H9 (cell line): ENCODE measurements at regions not wholly inside any gene's neighbourhood (a gene's known extent, or its start where the extent isn't known, plus 50 kb on each side); places are given as distances from the start of the nearest gene placed in this dataset.

Experiments used
- DNase-seq: peaks from one replicate; pipeline ENCODE4 v3.0.0-alpha.2; 2017
- H2AFZ ChIP-seq: one replicate; pipeline ENCODE4 v1.6.1; 2013; ENCODE audit warnings: mild to moderate bottlenecking, low read length, control low read depth, moderate library complexity
- H2AK5ac ChIP-seq: 2 replicates; pipeline ENCODE4 v1.6.1; 2013; ENCODE audit warnings: low read length, control low read depth, mixed read lengths; ENCODE audit not compliant: insufficient read length
- H2BK120ac ChIP-seq: one replicate; pipeline ENCODE4 v1.6.1; 2013; ENCODE audit warnings: low read depth, mild to moderate bottlenecking, low read length, control low read depth, inconsistent platforms; ENCODE audit not compliant: poor library complexity, severe bottlenecking
- H2BK12ac ChIP-seq: 2 replicates; pipeline ENCODE4 v1.6.1; 2013; ENCODE audit warnings: low read length, control low read depth, mixed read lengths, low read depth; ENCODE audit not compliant: insufficient read length
- H2BK15ac ChIP-seq: 2 replicates; pipeline ENCODE4 v1.6.1; 2013; ENCODE audit warnings: low read depth, low read length, control low read depth
- H2BK20ac ChIP-seq: one replicate; pipeline ENCODE4 v1.6.1; 2013; ENCODE audit warnings: low read depth, mild to moderate bottlenecking, low read length, control low read depth, inconsistent platforms; ENCODE audit not compliant: poor library complexity, severe bottlenecking
- H2BK5ac ChIP-seq: 2 replicates; pipeline ENCODE4 v1.6.1; 2013; ENCODE audit warnings: low read length, control low read depth, mixed read lengths; ENCODE audit not compliant: insufficient read length
- H3K14ac ChIP-seq: 2 replicates; pipeline ENCODE4 v1.6.1; 2013; ENCODE audit warnings: low read length, control low read depth; ENCODE audit not compliant: insufficient read depth
- H3K18ac ChIP-seq: 2 replicates; pipeline ENCODE4 v1.6.1; 2013; ENCODE audit warnings: low read depth, mild to moderate bottlenecking, mixed read lengths, low read length, control low read depth; ENCODE audit not compliant: insufficient read length
- H3K23ac ChIP-seq: 2 replicates; pipeline ENCODE4 v1.6.1; 2013; ENCODE audit warnings: low read length, control low read depth, mixed read lengths, low read depth; ENCODE audit not compliant: insufficient read length
- H3K23me2 ChIP-seq: 2 replicates; pipeline ENCODE4 v1.6.1; 2013; ENCODE audit warnings: low read depth, mild to moderate bottlenecking, mixed read lengths, low read length, control low read depth; ENCODE audit not compliant: insufficient read length, poor library complexity, severe bottlenecking
- H3K27ac ChIP-seq: 2 replicates; pipeline ENCODE4 v1.5.1; 2013; ENCODE audit warnings: low read length, control low read depth, mixed read lengths, low read depth; ENCODE audit not compliant: insufficient read length
- H3K27me3 ChIP-seq: 2 replicates; pipeline ENCODE4 v1.6.1; 2013; ENCODE audit warnings: low read length, control low read depth, inconsistent platforms; ENCODE audit not compliant: insufficient read depth
- H3K4ac ChIP-seq: 2 replicates; pipeline ENCODE4 v1.6.1; 2013; ENCODE audit warnings: low read depth, mild to moderate bottlenecking, control low read depth, inconsistent platforms, low read length, moderate library complexity
- H3K4me1 ChIP-seq: 2 replicates; pipeline ENCODE4 v1.6.1; 2013; ENCODE audit warnings: low read length, control low read depth, inconsistent platforms; ENCODE audit not compliant: insufficient read depth
- H3K4me2 ChIP-seq: 2 replicates; pipeline ENCODE4 v1.6.1; 2013; ENCODE audit warnings: low read length, control low read depth, mixed read lengths; ENCODE audit not compliant: insufficient read length, insufficient read depth
- H3K56ac ChIP-seq: 2 replicates; pipeline ENCODE4 v1.6.1; 2013; ENCODE audit warnings: low read depth, mild to moderate bottlenecking, mixed read lengths, low read length, control low read depth; ENCODE audit not compliant: insufficient read length
- H3K79me1 ChIP-seq: 2 replicates; pipeline ENCODE4 v1.6.1; 2013; ENCODE audit warnings: low read depth, mild to moderate bottlenecking, moderate library complexity, low read length, control low read depth, inconsistent platforms; ENCODE audit not compliant: insufficient read depth, poor library complexity, severe bottlenecking
- H3K79me2 ChIP-seq: 2 replicates; pipeline ENCODE4 v1.6.1; 2013; ENCODE audit warnings: low read length, control low read depth, inconsistent platforms; ENCODE audit not compliant: insufficient read depth
- H3K9ac ChIP-seq: 2 replicates; pipeline ENCODE4 v1.6.1; 2013; ENCODE audit warnings: low read length, control low read depth, mixed read lengths; ENCODE audit not compliant: insufficient read length; ENCODE audit errors: extremely low read depth
- H3K9me3 ChIP-seq: one replicate; pipeline ENCODE4 v1.6.1; 2013; ENCODE audit warnings: low read depth, low read length, inconsistent platforms; ENCODE audit not compliant: control insufficient read depth
- H3T11ph ChIP-seq: one replicate; pipeline ENCODE4 v1.6.1; 2013; ENCODE audit warnings: mild to moderate bottlenecking, low read length, control low read depth, inconsistent platforms
- H4K20me1 ChIP-seq: one replicate; pipeline ENCODE4 v1.6.1; 2013; ENCODE audit not compliant: control insufficient read depth, insufficient read length, insufficient read depth
- H4K5ac ChIP-seq: 2 replicates; pipeline ENCODE4 v1.6.1; 2013; ENCODE audit warnings: low read depth, mild to moderate bottlenecking, mixed read lengths, low read length, control low read depth; ENCODE audit not compliant: insufficient read length
- H4K8ac ChIP-seq: replicated peaks from 2 replicates; pipeline ENCODE4 v1.6.1; 2013; ENCODE audit warnings: low read length, control low read depth, mixed read lengths, low read depth; ENCODE audit not compliant: insufficient read length
- H4K91ac ChIP-seq: 2 replicates; pipeline ENCODE4 v1.6.1; 2013; ENCODE audit warnings: low read depth, mild to moderate bottlenecking, moderate library complexity, mixed read lengths, low read length, control low read depth; ENCODE audit not compliant: insufficient read length
- H3K27ac Mint-ChIP-seq, 3 experiments: 2 replicates in 2 of 3; 3 replicates in 1 of 3; pipeline ENCODE4 v1.8.0; 2020 to 2021; ENCODE audit warnings: mixed read lengths in 3 of 3, mild to moderate bottlenecking in 1 of 3, moderate library complexity in 1 of 3
- H3K27me3 Mint-ChIP-seq: 2 replicates; pipeline ENCODE4 v1.8.0; 2021; ENCODE audit warnings: low read depth, mild to moderate bottlenecking, moderate library complexity, mixed read lengths
- H3K36me3 Mint-ChIP-seq, 3 experiments: 2 replicates in 2 of 3; 3 replicates in 1 of 3; pipeline ENCODE4 v1.8.0; 2020 to 2021; ENCODE audit warnings: low read depth in 3 of 3, mixed read lengths in 3 of 3; ENCODE audit not compliant: insufficient read depth in 1 of 3
- H3K4me1 Mint-ChIP-seq, 2 experiments: 2 replicates each; pipeline ENCODE4 v1.8.0; 2020; ENCODE audit warnings: mixed read lengths in 2 of 2
- H3K4me3 Mint-ChIP-seq, 2 experiments: 2 replicates in 1 of 2; 3 replicates in 1 of 2; pipeline ENCODE4 v1.8.0; 2020 to 2021; ENCODE audit warnings: mild to moderate bottlenecking in 2 of 2, mixed read lengths in 2 of 2, moderate library complexity in 1 of 2
- H3K9me3 Mint-ChIP-seq, 2 experiments: 2 replicates in 1 of 2; 3 replicates in 1 of 2; pipeline ENCODE4 v1.8.0; 2020; ENCODE audit warnings: mild to moderate bottlenecking in 2 of 2, mixed read lengths in 2 of 2, moderate library complexity in 1 of 2
- CTCF ChIP-seq: fragments of 200-600 bp; sonication (generic); conservative IDR thresholded peaks from 3 replicates; pipeline ENCODE4 v1.8.0; 2021; ENCODE audit warnings: antibody characterized with exemption, mild to moderate bottlenecking
- WGBS: extraction: QIAGEN DNeasy Blood & Tissue Kit; methylation state at CpG from one replicate; pipeline ENCODE4 v1.1.7; 2013; ENCODE audit warnings: missing lambda C conversion rate, low lambda C conversion rate, mixed read lengths; ENCODE audit not compliant: insufficient read length; ENCODE audit errors: extremely low coverage; 5-methylcytosine and 5-hydroxymethylcytosine counted together

GRCh38 chr4:99729186-99729585, 71.6 kb upstream of the C4orf54 start:
- no peaks in the 10 kb centered on the region for H3K79me2 ChIP-seq
- TF ChIP-seq CTCF: no peak
- H3K9ac ChIP-seq: no peak overlapping the region
- H4K8ac ChIP-seq: no peak overlapping the region
- H4K5ac ChIP-seq: no peak overlapping the region
- no peaks in the 10 kb centered on the region for H4K20me1 ChIP-seq
- H3K4me1 ChIP-seq: no peaks in the 10 kb centered on the region
- H2BK5ac ChIP-seq: no peak overlapping the region
- no peak overlapping the region for H2AFZ ChIP-seq
- H3K4ac ChIP-seq: no peak overlapping the region
- H3K14ac ChIP-seq: no peak overlapping the region
- no peak for DNase-seq
- no peak overlapping the region for H4K91ac ChIP-seq
- no peaks in the 10 kb centered on the region for H3K79me1 ChIP-seq
- H2BK120ac ChIP-seq: no peak overlapping the region
- no peak overlapping the region for H2BK12ac ChIP-seq
- WGBS: no CpG with 5 or more reads among the region's 1 CpG
- H3K27me3 ChIP-seq: no peaks in the 10 kb centered on the region
- H3K4me1 Mint-ChIP-seq: peaks cover 6 to 8% of the 10 kb centered on the region in 2 experiments
- H3T11ph ChIP-seq: no peak overlapping the region
- no peak overlapping the region for H3K4me2 ChIP-seq
- no peak overlapping the region for H3K27ac Mint-ChIP-seq
- H2AK5ac ChIP-seq: no peak overlapping the region
- no peak overlapping the region for H3K4me3 Mint-ChIP-seq
- no peak overlapping the region for H2BK15ac ChIP-seq
- H3K56ac ChIP-seq: no peak overlapping the region
- H2BK20ac ChIP-seq: no peak overlapping the region
- H3K23me2 ChIP-seq: no peaks in the 10 kb centered on the region
- H3K27me3 Mint-ChIP-seq: peaks cover 4% of the 10 kb centered on the region
- no peak overlapping the region for H3K18ac ChIP-seq
- H3K9me3 ChIP-seq: no peaks in the 10 kb centered on the region
- H3K27ac ChIP-seq: no peak overlapping the region
- H3K23ac ChIP-seq: no peak overlapping the region
- peaks cover 9 to 16% (median 11%) of the 10 kb centered on the region in 3 experiments; a peak in 6 of 7 replicates for H3K36me3 Mint-ChIP-seq
- H3K9me3 Mint-ChIP-seq: peaks cover 22 to 41% of the 10 kb centered on the region in 2 experiments
